K562 (cell line): ENCODE measurements at regions not wholly inside any gene's neighbourhood (a gene's known extent, or its start where the extent isn't known, plus 50 kb on each side); places are given as distances from the start of the nearest gene placed in this dataset.

ENCODE experiments used
- ATAC-seq: fragments of 200-7000 bp; cut with Tn5 transposase; 3 replicates; pipeline ENCODE4 v1.9.1; 2020; ENCODE audit warnings: moderate library complexity
- BruUV-seq: library from RNA; stranded (reverse); fragments of 400-500 nt; replicated peaks from 2 replicates; lab custom pipeline; 2021; lab: Mats Ljungman, UMichigan
- CTCF ChIA-PET: fragments of 300-600 bp; formaldehyde crosslinking; extraction: SDS; loops from one replicate; lab custom pipeline; 2021; ENCODE audit warnings: low intra/inter-chr PET ratio; lab: Yijun Ruan, JAX
- POLR2A ChIA-PET: fragments of 300-600, 350-650 bp; sonication (Branson Sonifier 250); formaldehyde crosslinking; extraction: SDS; loops from one replicate; lab custom pipeline; 2021; ENCODE audit warnings: antibody characterized with exemption, inconsistent platforms; lab: Yijun Ruan, JAX
- DNase-seq, 4 experiments: peaks; one replicate each; pipeline versions ENCODE4 v3.0.0 to v3.0.0-alpha.2; 2011 to 2018; ENCODE audit warnings: low spot score in 3 of 4, mixed read lengths in 3 of 4; ENCODE audit errors: extremely low read depth in 1 of 4
- FAIRE-seq: peaks from 2 replicates; lab custom pipeline; 2011; peaks lifted over from hg19 to GRCh38; lab: Jason Lieb, UNC
- H2AFZ ChIP-seq: 2 replicates; pipeline ENCODE4 v1.6.0; 2011; ENCODE audit warnings: low read depth, low read length, control low read depth, inconsistent platforms
- H3K27ac ChIP-seq: fragments of 200-600 bp; 3 replicates; pipeline ENCODE4 v1.8.0; 2011; ENCODE audit warnings: low read depth, mild to moderate bottlenecking, control low read depth, inconsistent platforms, low read length, moderate library complexity, mixed read lengths; ENCODE audit errors: extremely low read depth
- H3K27me3 ChIP-seq, 2 experiments: fragments of 300-600 bp in 1 of 2; 2 replicates in 1 of 2; 3 replicates in 1 of 2; pipeline versions ENCODE4 v1.6.0 to v1.8.0; 2011; ENCODE audit warnings: inconsistent platforms in 2 of 2, low read length in 2 of 2, mild to moderate bottlenecking in 1 of 2, mixed read lengths in 1 of 2, moderate library complexity in 1 of 2; ENCODE audit not compliant: control insufficient read depth in 2 of 2, insufficient read depth in 2 of 2
- H3K36me3 ChIP-seq: fragments of 300-600 bp; 3 replicates; pipeline ENCODE4 v1.8.0; 2011; ENCODE audit warnings: mild to moderate bottlenecking, low read length, inconsistent platforms; ENCODE audit not compliant: control insufficient read depth, insufficient read depth
- H3K4me1 ChIP-seq, 2 experiments: fragments of 200-600 bp in 1 of 2; replicated peaks in 1 of 2; 2 replicates in 1 of 2; 3 replicates in 1 of 2; pipeline versions ENCODE4 v1.5.1 to v1.8.0; 2011; ENCODE audit warnings: inconsistent platforms in 2 of 2, low read length in 2 of 2, mild to moderate bottlenecking in 1 of 2, mixed read lengths in 1 of 2, moderate library complexity in 1 of 2; ENCODE audit not compliant: control insufficient read depth in 2 of 2, insufficient read depth in 2 of 2
- H3K4me2 ChIP-seq: 2 replicates; pipeline ENCODE4 v1.6.1; 2011; ENCODE audit warnings: low read length, control low read depth, inconsistent platforms, mixed read lengths; ENCODE audit not compliant: insufficient read depth
- H3K4me3 ChIP-seq: fragments of 200-600 bp; sonication (generic), shearing (Covaris generic); 2 replicates; pipeline ENCODE4 v1.5.1; 2016; ENCODE audit warnings: control low read depth, inconsistent platforms
- H3K79me2 ChIP-seq: fragments of 200-600 bp; 3 replicates; pipeline ENCODE4 v1.8.0; 2011; ENCODE audit warnings: low read length, inconsistent platforms; ENCODE audit not compliant: control insufficient read depth, insufficient read depth
- H3K9ac ChIP-seq, 2 experiments: 2 replicates each; pipeline versions ENCODE4 v1.6.0 to v1.6.1; 2011; ENCODE audit warnings: low read depth in 2 of 2, low read length in 2 of 2, control low read depth in 1 of 2, inconsistent platforms in 1 of 2, mild to moderate bottlenecking in 1 of 2, mixed read lengths in 1 of 2; ENCODE audit not compliant: insufficient read depth in 1 of 2
- H3K9me1 ChIP-seq: one replicate; pipeline ENCODE4 v1.6.0; 2011; ENCODE audit warnings: inconsistent platforms, mild to moderate bottlenecking, low read length, moderate library complexity; ENCODE audit not compliant: control insufficient read depth, insufficient read depth
- H3K9me3 ChIP-seq: replicated peaks from 2 replicates; pipeline ENCODE4 v1.5.1; 2011; ENCODE audit warnings: low read depth, low read length, inconsistent platforms; ENCODE audit not compliant: control insufficient read depth, insufficient read depth
- H4K20me1 ChIP-seq: replicated peaks from 2 replicates; pipeline ENCODE4 v1.6.1; 2011; ENCODE audit warnings: low read length, inconsistent platforms, mixed read lengths; ENCODE audit not compliant: control insufficient read depth, insufficient read depth
- ESRRA ChIP-seq: fragments of 450-650 bp; IDR thresholded peaks from 2 replicates; pipeline ENCODE4 v1.6.1; 2014; ENCODE audit warnings: low read depth, mild to moderate bottlenecking, moderate library complexity, borderline replicate concordance
- FOXK1 ChIP-seq: sonication (generic); formaldehyde crosslinking; IDR thresholded peaks from 2 replicates; pipeline ENCODE4 v1.8.0; 2022; ENCODE audit warnings: missing genetic modification reagents, mild to moderate bottlenecking, borderline replicate concordance
- FOXP1 ChIP-seq: sonication (generic); formaldehyde crosslinking; IDR thresholded peaks from 2 replicates; pipeline ENCODE4 v1.8.0; 2022; ENCODE audit warnings: mild to moderate bottlenecking, missing genetic modification reagents
- GABPA ChIP-seq: fragments of 200-800 bp; sonication (Bioruptor generic); conservative IDR thresholded peaks from 2 replicates; pipeline ENCODE4 v1.6.1; 2016; ENCODE audit warnings: low read depth, missing genetic modification characterization, missing compliant biosample characterization
- JUN ChIP-seq, 2 experiments: sonication (generic) in 1 of 2; formaldehyde crosslinking in 1 of 2; IDR thresholded peaks; 2 replicates each; pipeline versions ENCODE4 v1.6.1 to v1.8.0; 2012 to 2022; ENCODE audit warnings: borderline replicate concordance in 2 of 2, mild to moderate bottlenecking in 2 of 2, improper control_type of control experiment in 1 of 2, low read depth in 1 of 2, low read length in 1 of 2, missing genetic modification reagents in 1 of 2
- MLLT1 ChIP-seq, 2 experiments: fragments of 450-650 bp; IDR thresholded peaks; 2 replicates each; pipeline ENCODE4 v1.6.1; 2016
- MTA2 ChIP-seq: fragments of 450-650 bp; IDR thresholded peaks from 2 replicates; pipeline ENCODE4 v1.6.1; 2016; ENCODE audit warnings: low read depth
- PHB2 ChIP-seq: fragments of 450-650 bp; IDR thresholded peaks from 2 replicates; pipeline ENCODE4 v1.6.1; 2017; ENCODE audit warnings: low read depth
- POLR2AphosphoS2 ChIP-seq: IDR thresholded peaks from 2 replicates; pipeline ENCODE4 v1.6.1; 2012; ENCODE audit warnings: low read length, improper control_type of control experiment
- VEZF1 ChIP-seq: fragments of 200-800 bp; sonication (Bioruptor generic); IDR thresholded peaks from 2 replicates; pipeline ENCODE4 v1.6.1; 2017; ENCODE audit warnings: missing genetic modification characterization, missing compliant biosample characterization
- ZNF274 ChIP-seq: IDR thresholded peaks from 2 replicates; pipeline ENCODE4 v1.6.1; 2011; ENCODE audit warnings: low read depth, mild to moderate bottlenecking, low read length, moderate library complexity, borderline replicate concordance
- WGBS: fragments of 100-300 bp; shearing (Covaris generic); methylation state at CpG from one replicate; pipeline ENCODE4 v1.1.6; 2016; ENCODE audit warnings: low coverage, mixed read lengths; ENCODE audit not compliant: insufficient coverage; ENCODE audit errors: missing lambda C conversion rate; 5-methylcytosine and 5-hydroxymethylcytosine counted together
- in situ Hi-C: fragments of 300-500 bp; cut with MboI; formaldehyde crosslinking; loops from 4 replicates; pipeline ENCODE4 v1.15.0; 2018; ENCODE audit warnings: inconsistent platforms, mixed read lengths
- intact Hi-C: fragments of 100-400 bp; cut with micrococcal nuclease; formaldehyde crosslinking; loops from 2 replicates; pipeline ENCODE4 v1.14.2; 2022

GRCh38 chr2:49677227-49677626, 522.9 kb upstream of the FSHR start:
- no peak for DNase-seq

More at GRCh38 chr2:49677227-49677626, 522.9 kb upstream of the FSHR start:
- no peak for ATAC-seq
- no peaks in the 10 kb centered on the region for H3K36me3 ChIP-seq
- no peak overlapping the region for H3K9ac ChIP-seq
- no peak overlapping the region for H3K4me2 ChIP-seq
- H3K4me1 ChIP-seq = no peaks in the 10 kb centered on the region
- intact Hi-C loops = no loop called here
- H2AFZ ChIP-seq = no peak overlapping the region
- no peak overlapping the region for H3K4me3 ChIP-seq
- CTCF ChIA-PET = no interaction called here
- H3K79me2 ChIP-seq = no peaks in the 10 kb centered on the region
- POLR2A ChIA-PET = no interaction called here
- BruUV-seq = no TSS peak
- H3K27me3 ChIP-seq = no peaks in the 10 kb centered on the region
- FAIRE-seq = no peak
- no peaks in the 10 kb centered on the region for H3K9me1 ChIP-seq
- WGBS = 0% methylated on average over 1 of the region's 1 CpG
- H3K9me3 ChIP-seq = no peaks in the 10 kb centered on the region; the same call in 1 of the 2 replicates
- no peak for TF ChIP-seq ESRRA
- TF ChIP-seq FOXK1 (CRISPR knock-in tag) = no peak
- no peak for TF ChIP-seq MLLT1 (IDR thresholded peaks at IDR 0.05)
- no peak for TF ChIP-seq ZNF274
- no peak for TF ChIP-seq FOXP1 (CRISPR knock-in tag)
- TF ChIP-seq PHB2 = no peak
- TF ChIP-seq JUN (IDR thresholded peaks at IDR 0.05; ENCODE audit: borderline replicate concordance, low read depth, low read length) = no peak
- no peak for TF ChIP-seq JUN (CRISPR knock-in tag; IDR thresholded peaks at IDR 0.05; ENCODE audit: borderline replicate concordance)
- no peak for TF ChIP-seq MTA2
- no peak for TF ChIP-seq GABPA (tag)
- no peak for TF ChIP-seq POLR2AphosphoS2
- TF ChIP-seq VEZF1 (CRISPR knock-in tag) = no peak
- TF ChIP-seq, all 486 proteins: peak for 0
- in situ Hi-C loops = no loop called here
- H3K27ac ChIP-seq = no peak overlapping the region
- H4K20me1 ChIP-seq = no peaks in the 10 kb centered on the region
